Esophagus squamous epithelium (tissue), 4 donors: ENCODE measurements at regions not wholly inside any gene's neighbourhood (a gene's known extent, or its start where the extent isn't known, plus 50 kb on each side); places are given as distances from the start of the nearest gene placed in this dataset.

Source experiments
- POLR2A ChIP-seq, 4 donors: fragments of 450-650 bp; IDR thresholded peaks; one replicate each; pipeline ENCODE4 v1.6.1; 2017; ENCODE audit warnings: antibody characterized with exemption in 4 of 4, mild to moderate bottlenecking in 4 of 4, moderate library complexity in 3 of 4
- TF ChIP-seq, protein P1 (sequence below), 6 experiments: fragments of 450-650 bp in 4 of 6; fragments of 200-600 bp in 2 of 6; sonication (generic) in 2 of 6; IDR thresholded peaks; one replicate each; pipeline ENCODE4 v1.5.1; 2016 to 2019; ENCODE audit warnings: antibody characterized with exemption in 6 of 6, mild to moderate bottlenecking in 4 of 6, moderate library complexity in 4 of 6

DNA sequence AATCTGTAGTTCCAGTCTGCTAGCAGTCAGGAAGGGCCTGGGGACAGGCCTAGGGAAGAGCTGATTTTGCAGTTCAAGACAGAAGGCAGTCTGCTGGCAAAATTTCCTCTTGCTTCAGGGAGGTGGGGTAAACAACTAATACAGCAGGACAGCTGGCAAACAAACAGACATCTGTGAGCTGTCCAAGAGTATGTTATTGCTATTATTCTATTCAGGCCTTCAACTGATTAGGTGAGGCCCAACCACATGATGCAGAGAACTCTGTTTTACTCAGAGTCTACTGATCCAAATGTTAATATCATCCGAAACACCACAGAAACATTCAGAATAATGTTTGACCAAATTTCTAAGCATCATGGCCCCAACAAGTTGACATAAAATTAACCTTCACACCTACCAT, 161.0 kb upstream of the E2F7 start:
- TF ChIP-seq, protein P1, sequence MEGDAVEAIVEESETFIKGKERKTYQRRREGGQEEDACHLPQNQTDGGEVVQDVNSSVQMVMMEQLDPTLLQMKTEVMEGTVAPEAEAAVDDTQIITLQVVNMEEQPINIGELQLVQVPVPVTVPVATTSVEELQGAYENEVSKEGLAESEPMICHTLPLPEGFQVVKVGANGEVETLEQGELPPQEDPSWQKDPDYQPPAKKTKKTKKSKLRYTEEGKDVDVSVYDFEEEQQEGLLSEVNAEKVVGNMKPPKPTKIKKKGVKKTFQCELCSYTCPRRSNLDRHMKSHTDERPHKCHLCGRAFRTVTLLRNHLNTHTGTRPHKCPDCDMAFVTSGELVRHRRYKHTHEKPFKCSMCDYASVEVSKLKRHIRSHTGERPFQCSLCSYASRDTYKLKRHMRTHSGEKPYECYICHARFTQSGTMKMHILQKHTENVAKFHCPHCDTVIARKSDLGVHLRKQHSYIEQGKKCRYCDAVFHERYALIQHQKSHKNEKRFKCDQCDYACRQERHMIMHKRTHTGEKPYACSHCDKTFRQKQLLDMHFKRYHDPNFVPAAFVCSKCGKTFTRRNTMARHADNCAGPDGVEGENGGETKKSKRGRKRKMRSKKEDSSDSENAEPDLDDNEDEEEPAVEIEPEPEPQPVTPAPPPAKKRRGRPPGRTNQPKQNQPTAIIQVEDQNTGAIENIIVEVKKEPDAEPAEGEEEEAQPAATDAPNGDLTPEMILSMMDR (IDR thresholded peaks at IDR 0.05), result no peak
- TF ChIP-seq POLR2A (IDR thresholded peaks at IDR 0.05), result no peak
